Stomach (tissue), 4 donors: ENCODE measurements at regions not wholly inside any gene's neighbourhood (a gene's known extent, or its start where the extent isn't known, plus 50 kb on each side); places are given as distances from the start of the nearest gene placed in this dataset.

Experiments used
- EP300 ChIP-seq: sonication (generic); formaldehyde crosslinking; IDR thresholded peaks from one replicate; pipeline ENCODE4 v1.6.1; 2017; ENCODE audit warnings: antibody characterized with exemption
- POLR2A ChIP-seq, 4 donors: fragments of 450-650 bp; IDR thresholded peaks; one replicate each; pipeline ENCODE4 v1.6.1; 2016; ENCODE audit warnings: antibody characterized with exemption in 4 of 4, control low read depth in 2 of 4, mild to moderate bottlenecking in 1 of 4, moderate library complexity in 1 of 4
- TF ChIP-seq, protein P1 (sequence below), 7 experiments: fragments of 450-650 bp in 4 of 7; fragments of 200-600 bp in 3 of 7; sonication (generic) in 3 of 7; IDR thresholded peaks; one replicate each; pipeline ENCODE4 v1.5.1; 2016 to 2019; ENCODE audit warnings: antibody characterized with exemption in 7 of 7, control low read depth in 2 of 7, mild to moderate bottlenecking in 1 of 7

DNA sequence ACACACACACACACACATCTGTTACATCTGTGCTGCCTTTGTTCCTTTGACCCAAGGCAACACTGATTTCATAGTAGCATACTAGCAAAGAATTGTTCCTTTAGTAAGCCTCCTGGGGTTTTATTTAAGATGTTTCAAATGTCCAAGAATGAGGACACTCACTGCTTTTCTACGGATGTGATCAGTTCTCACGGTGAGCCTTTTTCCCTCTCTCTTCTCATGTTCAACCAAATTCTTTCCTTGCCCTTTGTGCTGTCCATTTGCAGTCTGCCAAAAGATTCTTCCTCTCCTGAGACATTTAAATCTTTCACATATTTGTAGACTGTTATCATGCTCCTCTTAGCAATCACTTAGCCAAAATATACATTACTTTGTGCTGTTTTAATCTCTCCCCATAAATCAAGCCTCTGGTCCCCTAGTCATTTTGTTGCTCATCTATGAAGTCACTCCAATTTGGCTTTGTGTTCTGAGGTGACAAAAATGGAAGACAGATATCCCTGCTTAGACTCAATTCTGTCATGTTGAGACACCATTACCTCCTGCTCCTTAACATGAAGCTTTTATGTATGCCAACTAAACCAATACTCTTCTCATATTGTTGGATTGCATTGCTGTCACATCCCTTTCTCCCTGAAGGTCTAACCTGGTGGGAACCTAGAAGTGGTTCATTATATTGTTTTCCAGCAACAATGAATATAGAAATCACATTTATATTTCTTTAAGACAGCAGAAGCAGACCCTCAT is 1605.3 kb upstream of the ACVR2A start:
- TF ChIP-seq, protein P1, sequence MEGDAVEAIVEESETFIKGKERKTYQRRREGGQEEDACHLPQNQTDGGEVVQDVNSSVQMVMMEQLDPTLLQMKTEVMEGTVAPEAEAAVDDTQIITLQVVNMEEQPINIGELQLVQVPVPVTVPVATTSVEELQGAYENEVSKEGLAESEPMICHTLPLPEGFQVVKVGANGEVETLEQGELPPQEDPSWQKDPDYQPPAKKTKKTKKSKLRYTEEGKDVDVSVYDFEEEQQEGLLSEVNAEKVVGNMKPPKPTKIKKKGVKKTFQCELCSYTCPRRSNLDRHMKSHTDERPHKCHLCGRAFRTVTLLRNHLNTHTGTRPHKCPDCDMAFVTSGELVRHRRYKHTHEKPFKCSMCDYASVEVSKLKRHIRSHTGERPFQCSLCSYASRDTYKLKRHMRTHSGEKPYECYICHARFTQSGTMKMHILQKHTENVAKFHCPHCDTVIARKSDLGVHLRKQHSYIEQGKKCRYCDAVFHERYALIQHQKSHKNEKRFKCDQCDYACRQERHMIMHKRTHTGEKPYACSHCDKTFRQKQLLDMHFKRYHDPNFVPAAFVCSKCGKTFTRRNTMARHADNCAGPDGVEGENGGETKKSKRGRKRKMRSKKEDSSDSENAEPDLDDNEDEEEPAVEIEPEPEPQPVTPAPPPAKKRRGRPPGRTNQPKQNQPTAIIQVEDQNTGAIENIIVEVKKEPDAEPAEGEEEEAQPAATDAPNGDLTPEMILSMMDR (IDR thresholded peaks at IDR 0.05) = no peak
- TF ChIP-seq POLR2A (IDR thresholded peaks at IDR 0.05) (no peak), EP300 (no peak)
